ENCODE measurements at regions not wholly inside any gene's neighbourhood (a gene's known extent, or its start where the extent isn't known, plus 50 kb on each side); places are given as distances from the start of the nearest gene placed in this dataset.

DNA sequence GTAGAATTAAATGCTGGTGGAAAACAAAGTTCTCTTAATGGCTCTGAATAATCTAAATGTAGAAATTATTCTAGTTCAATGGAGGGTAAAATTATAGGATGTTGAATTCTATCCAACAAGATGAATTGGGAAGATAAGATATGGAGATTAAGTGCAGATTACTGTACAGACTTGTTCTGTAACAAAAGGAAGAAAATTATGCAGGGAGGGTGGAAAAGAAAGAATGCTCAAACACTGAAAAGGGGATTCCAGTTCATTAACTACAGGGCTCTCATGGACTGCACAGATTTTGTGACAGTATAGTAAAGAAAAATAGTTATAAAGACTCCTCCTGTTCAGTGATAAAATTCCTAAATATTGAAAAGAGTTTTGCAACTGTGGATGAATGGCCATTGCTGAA is 1794.0 kb upstream of the PCDH7 start:
- TF ChIP-seq, protein P1, sequence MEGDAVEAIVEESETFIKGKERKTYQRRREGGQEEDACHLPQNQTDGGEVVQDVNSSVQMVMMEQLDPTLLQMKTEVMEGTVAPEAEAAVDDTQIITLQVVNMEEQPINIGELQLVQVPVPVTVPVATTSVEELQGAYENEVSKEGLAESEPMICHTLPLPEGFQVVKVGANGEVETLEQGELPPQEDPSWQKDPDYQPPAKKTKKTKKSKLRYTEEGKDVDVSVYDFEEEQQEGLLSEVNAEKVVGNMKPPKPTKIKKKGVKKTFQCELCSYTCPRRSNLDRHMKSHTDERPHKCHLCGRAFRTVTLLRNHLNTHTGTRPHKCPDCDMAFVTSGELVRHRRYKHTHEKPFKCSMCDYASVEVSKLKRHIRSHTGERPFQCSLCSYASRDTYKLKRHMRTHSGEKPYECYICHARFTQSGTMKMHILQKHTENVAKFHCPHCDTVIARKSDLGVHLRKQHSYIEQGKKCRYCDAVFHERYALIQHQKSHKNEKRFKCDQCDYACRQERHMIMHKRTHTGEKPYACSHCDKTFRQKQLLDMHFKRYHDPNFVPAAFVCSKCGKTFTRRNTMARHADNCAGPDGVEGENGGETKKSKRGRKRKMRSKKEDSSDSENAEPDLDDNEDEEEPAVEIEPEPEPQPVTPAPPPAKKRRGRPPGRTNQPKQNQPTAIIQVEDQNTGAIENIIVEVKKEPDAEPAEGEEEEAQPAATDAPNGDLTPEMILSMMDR (IDR thresholded peaks at IDR 0.05; ENCODE audit: insufficient read depth, low read depth, low read length): no peak
- no peak for TF ChIP-seq EZH2 (IDR thresholded peaks at IDR 0.05; ENCODE audit: insufficient read depth, low read length)

Measured in astrocyte (in vitro differentiated cells and primary cell).